Kidney (tissue), 13 donors: ENCODE measurements at regions not wholly inside any gene's neighbourhood (a gene's known extent, or its start where the extent isn't known, plus 50 kb on each side); places are given as distances from the start of the nearest gene placed in this dataset.

Experiments
- DNase-seq, 5 donors: peaks; one replicate each; pipeline ENCODE4 v3.0.0-alpha.2; 2013 to 2020
- FAIRE-seq: peaks from 2 replicates; lab custom pipeline; 2012; peaks lifted over from hg19 to GRCh38; lab: Jason Lieb, UNC
- H3K27ac ChIP-seq, 2 donors: one replicate each; pipeline ENCODE4 v1.7.0; 2013; ENCODE audit warnings: low read depth in 2 of 2, low read length in 2 of 2, inconsistent platforms in 1 of 2
- H3K27me3 ChIP-seq: one replicate; pipeline ENCODE4 v1.7.1; 2013; ENCODE audit warnings: low read length, inconsistent platforms; ENCODE audit not compliant: control insufficient read depth, insufficient read depth
- H3K36me3 ChIP-seq, 3 donors: one replicate each; pipeline versions ENCODE4 v1.7.0 to v1.7.1; 2013; ENCODE audit warnings: low read length in 3 of 3, control low read depth in 1 of 3, inconsistent platforms in 1 of 3; ENCODE audit not compliant: insufficient read depth in 3 of 3, control insufficient read depth in 2 of 3
- H3K4me1 ChIP-seq, 3 donors: one replicate each; pipeline versions ENCODE4 v1.7.0 to v1.7.1; 2013; ENCODE audit warnings: low read length in 3 of 3, inconsistent platforms in 1 of 3, low read depth in 1 of 3; ENCODE audit not compliant: control insufficient read depth in 2 of 3, insufficient read depth in 2 of 3
- H3K4me3 ChIP-seq, 3 donors: one replicate each; pipeline versions ENCODE4 v1.7.0 to v1.8.1; 2013; ENCODE audit warnings: low read length in 3 of 3, control low read depth in 1 of 3, inconsistent platforms in 1 of 3
- H3K9ac ChIP-seq, 3 donors: one replicate each; pipeline versions ENCODE4 v1.7.0 to v1.7.1; 2013; ENCODE audit warnings: low read length in 3 of 3, control low read depth in 1 of 3, inconsistent platforms in 1 of 3
- H3K9me3 ChIP-seq, 3 donors: one replicate each; pipeline versions ENCODE4 v1.7.0 to v1.7.1; 2013; ENCODE audit warnings: low read length in 3 of 3, control low read depth in 1 of 3, inconsistent platforms in 1 of 3; ENCODE audit not compliant: control insufficient read depth in 2 of 3, insufficient read depth in 1 of 3
- CTCF ChIP-seq: IDR thresholded peaks from 3 replicates; pipeline ENCODE4 v1.5.1; 2012; ENCODE audit warnings: mild to moderate bottlenecking, moderate library complexity, borderline replicate concordance; ENCODE audit not compliant: insufficient read depth; ENCODE audit errors: extremely low read depth
- intact Hi-C: fragments of 100-400 bp; cut with DNase I; formaldehyde crosslinking; loops from one replicate; pipeline ENCODE4 v1.11.1; 2022
- donor health status: control.
- donor health status: control.
- donor health status: control.
- donor health status: control.
- donor health status: control.
- donor health status: DM: yes; HTN: yes; CAD: no.
- donor health status: Normal renal cell carcinoma (clear cell type).

GRCh38 chr22:49009359-49010063 is 818.2 kb downstream of the BRD1 start:
- Histone ChIP-seq H3K9me3 (no peaks in the 10 kb centered on the region), H3K27ac (no peak overlapping the region), H3K9ac (no peak overlapping the region), H3K36me3 (no peaks in the 10 kb centered on the region), H3K27me3 (no peaks in the 10 kb centered on the region), H3K4me3 (no peak overlapping the region), H3K4me1 (no peaks in the 10 kb centered on the region)
- FAIRE-seq, result no peak
- no peak for TF ChIP-seq CTCF
- intact Hi-C loops, result no loop called here
- peak in 3 of 5 donors; percentile 2 to 29 (median 16) for DNase-seq

- no peak for TF ChIP-seq CTCF
- FAIRE-seq (no peak), DNase-seq (peak in 3 of 5 donors; percentile 4 to 32 (median 17))
- intact Hi-C loops, result no loop called here
- Histone ChIP-seq H3K4me3 (no peak overlapping the region), H3K27ac (no peak overlapping the region), H3K4me1 (no peaks in the 10 kb centered on the region), H3K36me3 (no peaks in the 10 kb centered on the region), H3K9me3 (no peaks in the 10 kb centered on the region), H3K9ac (no peak overlapping the region), H3K27me3 (no peaks in the 10 kb centered on the region)
Observed at GRCh38 chr22:49008682-49009235, 818.9 kb downstream of the BRD1 start.

GRCh38 chr22:49007013-49007653 is 820.5 kb downstream of the BRD1 start:
- H3K27ac ChIP-seq, result no peak overlapping the region
- H3K9me3 ChIP-seq, result no peaks in the 10 kb centered on the region
- no peak overlapping the region for H3K9ac ChIP-seq
- DNase-seq (peak in 2 of 5 donors; percentile 19 to 56), FAIRE-seq (no peak)
- H3K4me3 ChIP-seq, result no peak overlapping the region
- intact Hi-C loops, result no loop called here
- H3K4me1 ChIP-seq, result no peaks in the 10 kb centered on the region
- H3K36me3 ChIP-seq, result no peaks in the 10 kb centered on the region
- H3K27me3 ChIP-seq, result no peaks in the 10 kb centered on the region
- no peak for TF ChIP-seq CTCF
